ENCODE measurements at regions not wholly inside any gene's neighbourhood (a gene's known extent, or its start where the extent isn't known, plus 50 kb on each side); places are given as distances from the start of the nearest gene placed in this dataset.
"Not testable (repeated sequence)": the region's sequence is repeated elsewhere in the genome, so short reads cannot be mapped to it uniquely, and the experiment has no call there.

- no peak for DNase-seq
Observed at GRCh38 chr1:232147215-232147614, 482.7 kb downstream of the SIPA1L2 start.

- DNase-seq = no peak
Observed at GRCh38 chr1:232146514-232146913, 483.4 kb downstream of the SIPA1L2 start.

- DNase-seq = no peak
Observed at GRCh38 chr1:232145768-232146167, 484.2 kb downstream of the SIPA1L2 start.

GRCh38 chr1:232144696-232145230 lies 485.2 kb downstream of the SIPA1L2 start:
- no peak for DNase-seq

GRCh38 chr1:232143315-232143886 lies 486.5 kb downstream of the SIPA1L2 start:
- DNase-seq = no peak

GRCh38 chr1:232142403-232143314 lies 487.3 kb downstream of the SIPA1L2 start:
- no peak for DNase-seq

GRCh38 chr1:232141167-232141448 lies 488.8 kb downstream of the SIPA1L2 start:
- DNase-seq = not testable (repeated sequence)

GRCh38 chr1:232140419-232141166 lies 489.3 kb downstream of the SIPA1L2 start:
- DNase-seq = no peak

GRCh38 chr1:232139444-232139843 lies 490.5 kb downstream of the SIPA1L2 start:
- no peak for DNase-seq

- no peak for DNase-seq
Observed at GRCh38 chr1:232138044-232138443, 491.9 kb downstream of the SIPA1L2 start.

- no peak for DNase-seq
Observed at GRCh38 chr1:232137066-232137465, 492.9 kb downstream of the SIPA1L2 start.

- no peak for DNase-seq
Observed at GRCh38 chr1:232136136-232136535, 493.8 kb downstream of the SIPA1L2 start.

- DNase-seq = no peak
Observed at GRCh38 chr1:232134365-232134764, 495.6 kb downstream of the SIPA1L2 start.

GRCh38 chr1:232132572-232132971 lies 497.4 kb downstream of the SIPA1L2 start:
- no peak for DNase-seq

GRCh38 chr1:232131715-232132391 lies 498.1 kb downstream of the SIPA1L2 start:
- no peak for DNase-seq

GRCh38 chr1:232130815-232131480 lies 499.0 kb downstream of the SIPA1L2 start:
- no peak for DNase-seq

GRCh38 chr1:232127190-232127589 lies 500.6 kb downstream of the DISC1 start:
- DNase-seq = no peak

GRCh38 chr1:232123775-232124659 lies 497.4 kb downstream of the DISC1 start:
- no peak for DNase-seq

GRCh38 chr1:232117903-232118302 lies 491.3 kb downstream of the DISC1 start:
- DNase-seq = not testable (repeated sequence)

- DNase-seq = no peak
Observed at GRCh38 chr1:232114985-232115384, 488.4 kb downstream of the DISC1 start.

GRCh38 chr1:232112076-232112475 lies 485.5 kb downstream of the DISC1 start:
- no peak for DNase-seq

Measured in CD4-positive, alpha-beta T cell treated with Interferon alpha-2 for 1 hour (primary cell).